HUDEP-2 (cell line): ENCODE measurements at regions not wholly inside any gene's neighbourhood (a gene's known extent, or its start where the extent isn't known, plus 50 kb on each side); places are given as distances from the start of the nearest gene placed in this dataset.

ENCODE experiments used
- DNase-seq, 76 experiments: peaks; one replicate each; lab custom pipeline; 2025; ENCODE audit not compliant: unreplicated experiment in 76 of 76; lab: John Stamatoyannopoulos, UW

DNA sequence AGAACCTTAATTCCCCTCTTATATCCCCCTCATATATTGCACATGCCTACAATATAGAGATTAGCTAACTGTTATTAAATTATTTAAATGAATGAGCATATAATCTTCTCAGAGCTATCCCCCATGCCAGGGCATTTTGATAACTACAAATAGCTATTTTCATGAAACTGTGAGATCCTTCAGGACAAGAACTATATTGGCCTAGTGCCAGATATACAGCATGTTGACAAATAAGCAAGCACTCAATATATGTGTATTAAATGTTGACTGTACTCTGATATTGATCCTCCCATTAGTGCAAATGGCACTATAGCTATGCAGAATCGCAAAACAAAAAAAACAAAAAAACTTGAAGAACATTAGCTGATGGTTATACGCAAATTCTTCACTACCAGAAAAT, 134.1 kb upstream of the OTX2 start:
- DNase-seq = no peak

DNA sequence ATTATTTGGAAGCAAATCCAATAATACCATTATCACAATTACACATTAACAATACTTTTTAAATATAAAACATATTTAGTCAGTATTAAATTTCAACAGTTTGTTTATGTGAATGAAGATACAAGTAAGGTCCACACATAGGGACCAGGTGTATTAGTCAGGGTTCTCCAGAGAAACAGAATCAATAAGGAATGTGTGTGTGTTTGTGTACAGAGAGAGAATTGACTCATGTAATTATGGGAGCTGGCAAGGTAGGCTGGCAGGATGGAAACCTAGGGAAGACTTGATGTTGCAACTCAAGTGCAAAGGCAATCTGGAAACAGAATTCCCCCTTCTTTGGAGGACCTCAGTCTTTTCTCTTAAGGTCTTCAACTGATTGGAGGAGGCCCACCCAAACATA, 123.2 kb upstream of the OTX2 start:
- DNase-seq = no peak

DNA sequence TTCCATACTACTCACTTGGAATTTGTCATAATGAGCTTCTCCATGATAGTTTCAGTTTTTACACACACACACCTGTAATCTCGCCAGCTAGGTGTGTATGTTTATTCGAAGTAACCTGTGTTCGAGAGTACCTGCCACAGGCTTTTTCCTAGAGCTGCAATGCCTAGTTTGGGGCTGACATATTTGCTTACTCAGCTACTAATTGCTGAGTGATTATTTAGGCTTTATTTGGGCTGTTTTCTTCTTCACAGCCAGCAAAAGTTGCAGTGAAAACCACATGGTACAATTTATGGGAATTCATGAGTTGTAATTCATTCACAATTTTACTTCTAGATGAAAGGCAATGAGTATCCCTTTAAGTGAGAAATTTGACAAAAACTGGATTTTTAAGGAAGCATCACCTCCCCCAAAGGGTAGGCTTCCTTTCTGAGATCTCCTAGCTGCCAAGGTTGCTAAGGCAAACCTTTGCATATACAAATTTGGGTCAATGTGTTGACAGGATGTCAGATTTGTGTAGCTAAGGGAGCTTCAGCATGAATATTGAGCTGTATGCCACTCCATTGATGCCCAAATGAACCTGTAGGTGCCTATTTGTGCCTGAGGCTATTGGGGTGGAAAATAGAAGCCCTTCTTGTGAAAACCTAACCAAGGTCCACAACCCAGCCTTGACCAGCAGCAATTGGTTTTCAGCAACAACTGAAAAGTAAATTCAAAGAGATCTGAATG, 108.7 kb upstream of the OTX2 start:
- no peak for DNase-seq

DNA sequence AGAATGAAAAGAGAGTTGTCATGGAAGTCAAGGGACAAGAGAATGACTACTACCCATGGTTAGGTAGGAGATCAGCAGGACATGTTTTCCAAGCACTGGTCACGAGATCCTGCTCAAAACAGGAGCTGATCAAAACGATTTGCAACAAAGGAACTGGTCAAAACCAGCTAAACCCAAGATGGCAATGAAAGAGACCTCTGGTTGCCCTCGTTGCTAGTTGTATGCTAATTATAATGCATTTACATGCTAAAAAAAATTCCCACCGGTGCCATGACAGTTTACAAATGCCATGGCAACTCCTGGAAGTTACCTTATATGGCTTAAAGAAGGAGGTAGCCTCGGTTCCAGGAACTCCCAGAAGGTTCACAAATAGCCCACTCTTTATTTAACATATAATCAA, 95.0 kb upstream of the OTX2 start:
- DNase-seq = no peak

DNA sequence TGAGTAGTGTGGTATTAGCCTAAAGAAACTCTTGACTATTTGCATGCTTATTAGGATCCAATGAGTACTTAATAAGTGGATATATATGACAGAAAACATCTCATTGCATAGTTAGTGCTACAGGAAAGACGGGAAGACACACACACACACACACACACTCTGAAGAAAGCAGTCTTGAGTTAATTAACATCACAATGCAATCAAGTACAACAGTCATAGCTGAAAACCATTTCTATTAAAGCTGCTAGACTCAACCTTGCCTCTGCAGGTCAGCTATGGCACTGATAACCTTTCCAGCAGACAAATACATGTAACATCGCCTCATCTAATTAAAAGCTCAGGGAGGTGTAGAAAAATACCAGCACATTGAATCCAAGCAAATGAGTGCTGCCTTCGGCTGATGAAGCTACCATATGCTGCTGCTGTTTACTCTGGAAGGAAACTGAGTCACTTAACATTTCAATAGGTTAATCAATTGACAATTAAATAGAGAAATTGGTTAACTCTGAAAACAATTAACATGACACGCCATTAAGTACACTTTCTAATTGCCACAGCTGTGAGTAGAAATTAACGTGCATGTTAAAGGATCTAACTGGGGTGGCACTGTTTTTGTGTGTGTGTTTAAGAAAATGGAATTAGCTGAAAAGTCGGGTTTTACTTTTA, 93.2 kb upstream of the OTX2 start:
- no peak for DNase-seq

DNA sequence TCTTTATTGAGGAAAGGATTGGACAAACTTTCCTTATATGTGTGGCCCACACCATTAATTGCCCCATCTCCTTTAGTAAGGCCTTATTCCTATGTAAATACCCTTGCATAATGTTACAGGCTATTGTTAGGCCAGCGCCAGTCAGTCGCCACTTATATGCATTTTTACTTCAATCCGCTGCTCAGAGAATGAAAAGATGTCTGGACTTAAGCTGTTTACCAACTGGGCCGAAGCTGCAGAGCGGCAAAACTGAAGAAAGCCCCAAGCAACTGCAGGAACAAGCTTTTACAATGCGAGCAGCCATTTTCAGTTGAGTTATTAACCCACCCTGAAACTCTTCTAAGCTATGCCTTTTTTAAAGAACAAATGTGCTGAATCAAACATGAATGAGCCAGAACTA, 92.1 kb upstream of the OTX2 start:
- DNase-seq = no peak

DNA sequence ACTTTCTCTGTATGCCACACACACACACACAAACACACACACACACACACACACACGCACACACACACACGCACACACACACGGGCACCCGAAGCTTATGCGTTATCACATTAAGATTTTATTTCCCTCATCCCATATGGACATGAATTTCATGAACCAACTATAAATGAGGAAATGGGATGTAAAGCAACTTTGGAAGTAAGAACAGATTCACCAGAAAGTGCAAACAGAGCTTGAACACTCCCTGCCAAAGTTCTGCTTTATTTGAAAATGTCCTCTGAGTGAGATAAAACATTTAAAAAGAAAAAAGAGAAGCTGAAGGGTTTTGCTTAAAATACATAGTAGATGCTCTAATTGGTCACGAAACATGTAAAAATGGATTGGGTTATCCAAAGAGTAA, 90.4 kb upstream of the OTX2 start:
- no peak for DNase-seq

DNA sequence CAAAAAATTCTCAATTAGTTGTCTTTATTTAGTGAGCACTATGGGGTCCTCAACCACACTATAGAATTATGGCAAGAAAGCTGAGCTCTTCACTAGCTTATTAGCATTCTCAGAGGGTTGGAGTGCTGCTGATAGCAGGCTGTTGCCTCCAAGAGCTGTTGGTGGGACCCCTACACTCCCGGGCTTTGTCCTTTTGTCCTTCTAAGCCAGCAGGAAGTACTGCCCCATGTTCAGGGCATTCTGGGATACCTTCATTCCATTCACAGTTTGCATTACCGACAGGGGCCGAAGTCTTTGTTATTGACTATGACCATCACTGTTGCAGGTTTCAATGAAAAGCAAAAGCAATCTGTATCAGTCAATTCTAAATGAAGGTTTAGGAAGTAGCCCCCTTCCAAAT, 89.5 kb upstream of the OTX2 start:
- no peak for DNase-seq

DNA sequence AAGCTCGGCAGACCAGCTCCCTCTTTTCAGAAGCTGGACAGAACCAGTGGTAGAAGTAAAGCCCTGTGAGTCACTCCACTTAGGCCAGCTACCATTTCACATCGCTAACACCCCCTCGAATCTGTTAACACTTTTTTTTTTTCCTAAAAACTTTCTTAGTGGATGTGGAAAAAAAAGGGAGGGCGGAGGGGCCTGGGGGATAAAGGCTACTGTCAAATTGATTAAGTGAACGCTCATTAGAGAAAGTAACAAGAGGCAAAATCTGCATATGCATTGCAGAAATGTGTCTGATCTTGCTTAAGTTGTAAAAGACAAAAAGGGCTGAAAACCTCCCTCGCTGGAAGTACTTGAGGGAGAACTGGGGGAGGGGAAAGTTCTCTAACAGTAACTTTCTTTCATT, 86.6 kb upstream of the OTX2 start:
- DNase-seq = no peak

DNA sequence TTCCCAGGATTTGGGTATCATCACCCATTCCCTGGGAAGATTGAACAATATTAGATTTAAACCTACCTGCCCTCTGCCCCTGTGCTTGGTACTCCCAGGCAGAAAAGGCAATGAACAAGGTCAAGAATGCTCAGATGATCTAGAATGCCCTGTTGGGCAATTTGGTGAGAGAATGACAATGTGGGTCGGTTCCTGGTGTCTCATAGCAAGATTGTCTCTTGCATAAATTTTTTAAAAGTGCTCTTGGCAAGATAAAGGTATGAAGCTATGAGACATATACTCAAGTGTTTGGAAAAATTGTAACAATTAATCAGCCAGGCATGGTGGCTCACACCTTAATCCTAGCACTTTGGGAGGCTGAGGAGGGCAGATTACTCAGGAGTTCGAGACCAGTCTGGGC, 86.0 kb upstream of the OTX2 start:
- DNase-seq = no peak

DNA sequence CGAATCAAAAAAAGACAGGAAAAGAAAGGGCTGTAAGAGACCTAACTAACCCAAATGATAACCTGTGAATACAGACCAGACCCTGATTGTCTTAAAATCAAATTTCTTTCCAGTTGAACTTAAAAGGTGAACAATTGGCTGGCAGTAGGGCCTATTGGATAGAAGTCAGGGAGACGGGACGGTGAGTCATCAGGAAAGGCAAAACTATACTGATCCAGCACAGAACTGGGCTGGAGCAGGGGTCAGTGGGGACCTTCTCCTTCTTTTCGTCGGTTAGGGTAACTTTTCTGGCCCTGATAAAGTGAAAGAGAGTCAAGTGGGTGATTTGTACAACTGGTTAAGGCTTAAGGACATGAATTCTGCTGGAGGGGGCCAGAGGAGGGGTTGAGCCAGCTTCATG, 84.9 kb upstream of the OTX2 start:
- no peak for DNase-seq

DNA sequence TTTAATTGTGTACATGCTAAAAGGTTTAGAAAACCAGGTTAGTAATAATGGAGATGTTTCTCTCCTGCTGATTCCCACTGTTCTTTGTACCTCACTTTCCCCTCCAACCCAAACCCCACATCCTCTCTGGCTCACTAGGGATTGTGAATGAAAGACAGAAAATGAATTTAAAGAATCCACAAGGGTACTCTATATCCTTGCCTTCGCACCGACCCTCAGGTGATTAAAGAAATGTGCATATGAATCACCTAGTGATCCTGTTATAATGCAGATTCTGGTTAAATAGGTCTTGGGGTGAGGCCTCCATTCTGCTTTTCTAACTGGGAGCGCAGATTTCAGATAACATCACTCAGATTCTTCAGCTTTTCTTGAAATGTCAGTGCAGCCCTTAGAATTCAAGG, 84.3 kb upstream of the OTX2 start:
- no peak for DNase-seq

DNA sequence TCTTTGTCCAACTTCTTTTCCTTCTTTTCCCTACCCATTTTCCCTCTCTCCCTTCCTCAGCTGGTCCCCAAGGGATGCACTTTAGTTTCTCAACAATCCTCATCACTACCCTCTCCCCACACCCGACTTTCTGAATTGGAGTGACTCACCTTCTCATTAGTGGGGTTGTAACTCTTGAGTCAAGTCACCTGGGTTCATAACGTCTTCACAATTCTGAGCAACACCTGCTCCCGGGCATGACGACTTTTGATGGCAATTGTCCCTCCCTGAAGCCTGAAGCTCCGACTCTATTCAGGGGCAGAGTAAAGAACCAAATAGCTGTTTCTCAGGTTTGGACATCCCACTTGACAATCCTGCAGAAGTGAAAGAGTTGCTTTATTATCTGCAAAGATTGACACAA, 82.7 kb upstream of the OTX2 start:
- DNase-seq = no peak

DNA sequence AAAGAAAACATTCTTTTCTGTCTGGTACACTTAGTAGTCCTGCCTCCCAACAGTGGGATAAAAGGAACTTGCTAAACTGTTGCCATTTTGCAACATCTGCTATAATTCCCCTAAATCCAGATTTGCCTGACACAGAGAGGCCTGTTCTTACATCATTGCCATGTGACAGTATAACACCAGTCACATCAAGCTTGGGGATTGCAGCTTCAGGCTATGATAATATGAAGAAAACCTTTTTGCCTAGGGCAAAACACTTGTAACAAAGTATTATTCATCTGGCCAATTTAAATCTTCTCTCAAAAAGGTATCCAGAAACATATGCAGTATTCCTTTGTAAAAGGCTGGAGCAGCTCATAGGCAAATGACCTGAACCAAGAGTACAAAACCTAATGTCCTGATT, 80.9 kb upstream of the OTX2 start:
- no peak for DNase-seq

DNA sequence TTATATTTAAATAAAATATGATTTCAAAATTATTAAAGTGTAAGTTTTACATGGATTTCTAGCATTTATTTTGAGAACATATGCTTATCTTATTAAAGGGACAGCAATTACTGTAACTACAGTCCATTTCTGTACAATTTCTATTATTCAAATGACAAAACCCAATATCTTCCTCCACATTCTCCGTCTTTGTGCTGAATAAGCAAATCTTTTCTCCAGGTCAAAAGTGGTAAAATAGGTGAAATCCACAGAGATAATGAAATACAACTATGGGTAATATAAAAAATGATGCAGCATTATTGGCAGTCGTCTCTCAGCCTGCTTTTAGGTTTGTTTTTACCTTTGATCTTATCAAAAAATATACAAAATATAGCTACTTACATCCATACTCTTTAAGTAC, 79.4 kb upstream of the OTX2 start:
- DNase-seq = no peak

DNA sequence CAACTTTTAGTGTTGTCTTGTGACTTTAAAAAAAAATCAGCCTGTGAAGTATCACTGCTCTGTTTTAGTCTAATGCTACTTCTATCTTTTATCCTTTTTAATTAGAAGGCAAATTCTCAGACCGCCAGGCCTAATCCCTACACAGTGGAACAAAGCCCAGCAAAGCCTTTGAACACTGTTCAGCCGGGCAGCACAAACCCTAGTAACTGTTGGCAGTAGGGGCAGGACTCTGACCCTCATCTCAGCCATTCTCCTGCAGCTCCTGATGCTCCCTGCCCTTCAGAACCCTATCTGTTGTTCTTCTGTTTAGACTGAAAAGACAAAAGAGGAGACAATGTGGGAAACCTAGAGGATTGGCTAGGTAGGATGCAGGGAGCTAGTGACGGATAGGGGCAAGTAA, 78.0 kb upstream of the OTX2 start:
- no peak for DNase-seq

DNA sequence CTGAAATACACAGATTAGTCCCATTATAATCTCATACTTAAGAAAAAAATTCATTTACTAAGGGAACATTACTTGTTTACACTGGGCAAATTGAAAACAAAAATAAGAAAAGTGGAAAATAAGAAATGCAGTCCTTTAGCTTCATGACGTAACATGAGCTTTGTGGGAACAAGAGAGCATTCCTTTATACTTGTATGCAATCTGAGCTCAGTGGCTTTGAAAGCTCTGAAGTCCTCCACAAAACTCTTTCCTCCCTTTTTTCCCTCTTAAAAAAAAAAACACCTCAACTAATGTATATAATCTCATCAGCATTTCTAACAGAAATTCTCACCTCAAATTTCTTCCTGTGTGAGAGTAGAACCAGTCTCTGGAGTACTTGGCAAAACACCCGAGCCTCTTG, 76.9 kb upstream of the OTX2 start:
- DNase-seq = no peak

DNA sequence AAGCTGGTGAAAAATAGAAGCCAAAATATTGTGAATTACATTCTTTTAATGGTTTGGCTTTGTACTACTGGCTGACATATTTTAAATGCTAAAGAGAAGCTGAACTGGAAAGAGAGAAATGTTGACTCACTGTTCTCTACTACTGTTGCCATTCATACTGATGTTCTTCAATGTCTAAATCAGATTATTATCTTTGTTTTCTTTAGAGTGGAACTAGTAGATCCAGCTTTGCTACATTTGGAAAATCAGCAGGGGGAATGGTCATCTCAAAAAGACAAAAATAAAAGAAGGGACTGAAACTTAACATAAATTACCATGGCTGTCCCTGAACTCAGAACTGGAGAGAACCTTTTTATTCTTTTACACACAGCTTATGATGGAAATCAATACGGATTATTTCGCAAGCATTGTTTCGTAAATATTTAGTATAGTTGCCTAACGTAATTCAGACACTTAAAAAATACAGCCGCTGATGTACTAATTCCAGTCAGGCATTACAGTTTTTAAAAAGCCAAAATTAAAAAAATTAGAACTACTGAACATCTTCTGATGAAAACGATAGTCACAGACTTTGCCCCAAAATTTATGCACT, 76.3 kb upstream of the OTX2 start:
- no peak for DNase-seq

DNA sequence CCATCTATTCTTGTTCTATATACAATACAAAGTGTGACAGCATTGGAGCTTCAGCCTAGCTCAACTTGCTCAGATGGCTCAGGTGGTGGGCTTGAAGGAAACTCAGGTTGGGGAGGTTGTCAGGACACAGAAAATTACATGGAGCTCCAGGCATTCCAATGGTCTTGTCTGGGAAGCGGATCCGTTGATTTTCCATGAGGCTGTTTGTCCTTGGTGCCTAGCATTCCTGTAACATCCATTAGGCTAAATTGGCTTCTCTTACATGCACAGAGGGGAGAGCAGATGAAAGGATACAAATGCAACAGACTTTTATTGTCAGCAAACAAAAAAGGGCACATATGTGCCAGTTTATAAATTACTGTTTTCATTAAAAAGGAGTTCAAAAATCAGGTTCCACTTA, 75.5 kb upstream of the OTX2 start:
- no peak for DNase-seq

DNA sequence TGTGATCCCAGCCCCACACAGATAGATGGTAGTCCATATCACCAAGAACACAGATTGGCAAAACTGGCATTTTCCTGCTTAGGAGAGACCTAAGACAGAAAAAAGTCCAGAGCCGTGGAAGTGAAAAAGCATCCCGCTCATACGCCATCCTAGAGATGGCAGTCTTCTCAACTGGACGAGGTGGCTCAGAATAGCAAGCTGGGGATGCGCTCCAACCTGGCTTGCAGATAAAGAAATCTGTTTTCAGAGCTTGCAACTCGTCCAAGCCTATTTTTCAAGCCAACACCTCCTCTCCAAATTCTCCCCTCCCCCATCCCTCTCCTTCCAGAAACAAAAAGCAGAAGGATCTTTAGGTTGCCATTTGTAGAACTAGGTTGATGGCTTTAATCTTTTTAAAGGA, 74.3 kb upstream of the OTX2 start:
- no peak for DNase-seq

DNA sequence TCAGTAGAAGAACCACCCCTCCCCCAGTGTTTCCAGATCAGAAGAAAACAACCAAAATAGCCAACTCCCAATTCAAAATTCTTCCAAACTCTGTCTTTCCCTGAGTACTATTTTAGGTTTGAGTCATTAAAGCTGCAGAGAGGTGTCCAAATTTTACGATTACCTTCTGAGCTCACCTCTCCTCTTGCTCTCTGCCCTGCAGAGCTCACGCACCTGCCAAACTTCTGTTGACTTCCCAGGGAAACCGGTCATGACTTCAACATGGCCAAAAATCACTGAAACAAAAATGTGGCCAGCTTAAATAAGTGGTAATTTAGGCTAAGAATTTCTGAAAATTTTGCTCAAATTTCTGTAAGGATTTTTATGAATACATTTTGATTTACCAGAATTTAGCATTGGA, 70.9 kb upstream of the OTX2 start:
- DNase-seq = no peak

DNA sequence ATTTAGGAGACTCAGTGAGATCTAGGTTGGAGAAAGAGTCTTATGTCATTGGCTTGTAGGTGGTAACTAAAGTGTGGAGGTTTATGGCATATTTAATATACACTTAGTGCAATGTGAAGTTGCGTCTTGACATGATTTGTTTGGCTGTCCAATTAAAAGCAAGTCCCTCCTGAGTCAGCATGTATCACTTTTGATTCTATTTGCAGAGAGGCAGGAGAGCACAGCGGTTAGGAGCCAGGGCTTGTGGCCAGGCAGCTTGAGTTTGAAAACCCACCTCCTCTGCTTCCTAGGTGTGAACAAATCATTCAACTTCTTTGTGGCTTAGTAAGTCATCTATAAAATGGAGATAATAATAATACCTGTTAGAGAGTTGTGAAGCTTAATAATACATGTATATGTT, 68.5 kb upstream of the OTX2 start:
- no peak for DNase-seq
